22Rv1 (cell line): ENCODE measurements at regions not wholly inside any gene's neighbourhood (a gene's known extent, or its start where the extent isn't known, plus 50 kb on each side); places are given as distances from the start of the nearest gene placed in this dataset.
A peak's percentile ranks its signal among the peaks of the same experiment; 100 is the strongest.

Experiments used
- H3K27ac ChIP-seq: fragments of 450-650 bp; 2 replicates; pipeline ENCODE4 v1.5.1; 2017
- CTCF ChIP-seq: fragments of 450-650 bp; IDR thresholded peaks from 2 replicates; pipeline ENCODE4 v1.5.1; 2017; ENCODE audit warnings: mild to moderate bottlenecking
- ZFX ChIP-seq: fragments of 450-650 bp; IDR thresholded peaks from 2 replicates; pipeline ENCODE4 v1.6.1; 2017; ENCODE audit warnings: antibody characterized with exemption, borderline replicate concordance

- TF ChIP-seq ZFX (no peak), CTCF (no peak)
These were observed 174.8 kb upstream of the ANK3 start for GRCh38 chr10:60564475-60564874.

GRCh38 chr10:60560451-60560850 is 170.8 kb upstream of the ANK3 start:
- TF ChIP-seq CTCF = no peak
- TF ChIP-seq ZFX = no peak
- H3K27ac ChIP-seq = no peak overlapping the region

More at GRCh38 chr10:60564475-60564874, 174.8 kb upstream of the ANK3 start:
- H3K27ac ChIP-seq = no peak overlapping the region

- H3K27ac ChIP-seq = no peak overlapping the region
- TF ChIP-seq CTCF (no peak), ZFX (no peak)
These were observed 166.0 kb upstream of the ANK3 start for GRCh38 chr10:60555700-60556099.

- peak; percentile 76 for TF ChIP-seq CTCF
- no peak for TF ChIP-seq ZFX
- no peak overlapping the region for H3K27ac ChIP-seq
These were observed 160.0 kb upstream of the ANK3 start for GRCh38 chr10:60549686-60550085.

GRCh38 chr10:60542657-60543056 is 153.0 kb upstream of the ANK3 start:
- no peak overlapping the region for H3K27ac ChIP-seq
- TF ChIP-seq ZFX (no peak), CTCF (no peak)

- H3K27ac ChIP-seq = no peak overlapping the region
- TF ChIP-seq ZFX = no peak
- TF ChIP-seq CTCF = no peak
These were observed 151.8 kb upstream of the ANK3 start for GRCh38 chr10:60541451-60541850.

- TF ChIP-seq ZFX (no peak), CTCF (no peak)
- no peak overlapping the region for H3K27ac ChIP-seq
These were observed 148.0 kb upstream of the ANK3 start for GRCh38 chr10:60537697-60538096.
